Smooth muscle cell (in vitro differentiated cells): ENCODE measurements at regions not wholly inside any gene's neighbourhood (a gene's known extent, or its start where the extent isn't known, plus 50 kb on each side); places are given as distances from the start of the nearest gene placed in this dataset.

ENCODE experiments used
- DNase-seq: peaks from one replicate; lab custom pipeline; 2025; ENCODE audit not compliant: unreplicated experiment; lab: John Stamatoyannopoulos, UW
- H2AFZ ChIP-seq: fragments of 200-600 bp; sonication (generic); 2 replicates; pipeline ENCODE4 v1.6.0; 2016; ENCODE audit warnings: antibody characterized with exemption, low read depth, mild to moderate bottlenecking
- H3F3A ChIP-seq: fragments of 200-600 bp; sonication (generic); 2 replicates; pipeline ENCODE4 v1.6.0; 2017; ENCODE audit warnings: antibody characterized with exemption, low read depth
- H3K27ac ChIP-seq: fragments of 200-600 bp; sonication (generic); 2 replicates; pipeline ENCODE4 v1.5.1; 2016; ENCODE audit warnings: low read depth, mild to moderate bottlenecking
- H3K27me3 ChIP-seq: fragments of 200-600 bp; sonication (generic); 2 replicates; pipeline ENCODE4 v1.6.1; 2016; ENCODE audit warnings: low read depth, mild to moderate bottlenecking
- H3K36me3 ChIP-seq: fragments of 200-600 bp; sonication (generic); 2 replicates; pipeline ENCODE4 v1.5.1; 2016; ENCODE audit warnings: low read depth
- H3K4me1 ChIP-seq: fragments of 200-600 bp; sonication (generic); 2 replicates; pipeline ENCODE4 v1.5.1; 2016; ENCODE audit warnings: low read depth
- H3K4me2 ChIP-seq: fragments of 200-600 bp; sonication (generic); 2 replicates; pipeline ENCODE4 v1.6.0; 2016; ENCODE audit warnings: mild to moderate bottlenecking
- H3K4me3 ChIP-seq: fragments of 200-600 bp; sonication (generic); 2 replicates; pipeline ENCODE4 v1.5.1; 2016; ENCODE audit warnings: mild to moderate bottlenecking
- H3K79me2 ChIP-seq: fragments of 200-600 bp; sonication (generic); 2 replicates; pipeline ENCODE4 v1.6.0; 2016; ENCODE audit warnings: low read depth, mild to moderate bottlenecking
- H3K9ac ChIP-seq: fragments of 200-600 bp; sonication (generic); 2 replicates; pipeline ENCODE4 v1.6.0; 2016; ENCODE audit warnings: low read depth
- H3K9me3 ChIP-seq: fragments of 200-600 bp; sonication (generic); replicated peaks from 2 replicates; pipeline ENCODE4 v1.5.1; 2016; ENCODE audit warnings: low read depth
- H4K20me1 ChIP-seq: fragments of 200-600 bp; sonication (generic); 2 replicates; pipeline ENCODE4 v1.6.0; 2016; ENCODE audit warnings: low read depth
- CTCF ChIP-seq: fragments of 200-600 bp; sonication (generic); IDR thresholded peaks from 2 replicates; pipeline ENCODE4 v1.5.1; 2017; ENCODE audit warnings: borderline replicate concordance, mild to moderate bottlenecking, antibody characterized with exemption; ENCODE audit not compliant: insufficient read depth, poor library complexity, severe bottlenecking
- WGBS: methylation state at CpG from one replicate; pipeline ENCODE4 v1.1.7; 2016; ENCODE audit warnings: low lambda C conversion rate; 5-methylcytosine and 5-hydroxymethylcytosine counted together

- H2AFZ ChIP-seq = no peak overlapping the region
- no peaks in the 10 kb centered on the region for H3K36me3 ChIP-seq
- H3K9ac ChIP-seq = no peak overlapping the region
- H3K4me2 ChIP-seq = peak overlapping the region; percentile 43
- no peak overlapping the region for H3K4me3 ChIP-seq
- no peaks in the 10 kb centered on the region for H3K79me2 ChIP-seq
- H3K27ac ChIP-seq = no peak overlapping the region
- H3F3A ChIP-seq = no peaks in the 10 kb centered on the region
- no peaks in the 10 kb centered on the region for H4K20me1 ChIP-seq
- no peaks in the 10 kb centered on the region for H3K27me3 ChIP-seq
- no peaks in the 10 kb centered on the region for H3K9me3 ChIP-seq
- 24% methylated on average over 1 of the region's 1 CpG for WGBS
- no peak for DNase-seq
- no peak for TF ChIP-seq CTCF
- H3K4me1 ChIP-seq = peaks cover 6% of the 10 kb centered on the region
Observed at GRCh38 chr5:73355108-73355507, 93.5 kb downstream of the FOXD1 start.

GRCh38 chr5:73354406-73354805 is 94.2 kb downstream of the FOXD1 start:
- H3K27ac ChIP-seq = no peak overlapping the region
- no peaks in the 10 kb centered on the region for H3K79me2 ChIP-seq
- peak overlapping the region; percentile 43 for H3K4me2 ChIP-seq
- no peaks in the 10 kb centered on the region for H3K9me3 ChIP-seq
- no peak overlapping the region for H3K4me3 ChIP-seq
- H3K9ac ChIP-seq = no peak overlapping the region
- no peaks in the 10 kb centered on the region for H3F3A ChIP-seq
- H3K36me3 ChIP-seq = no peaks in the 10 kb centered on the region
- no peak for DNase-seq
- no peak overlapping the region for H2AFZ ChIP-seq
- no peaks in the 10 kb centered on the region for H4K20me1 ChIP-seq
- H3K27me3 ChIP-seq = no peaks in the 10 kb centered on the region
- 67% methylated on average over 2 of the region's 2 CpGs for WGBS
- H3K4me1 ChIP-seq = peaks cover 6% of the 10 kb centered on the region
- TF ChIP-seq CTCF = no peak

GRCh38 chr5:73352649-73353230 is 95.8 kb downstream of the FOXD1 start:
- no peaks in the 10 kb centered on the region for H3F3A ChIP-seq
- TF ChIP-seq CTCF = no peak

GRCh38 chr5:73352243-73352642 is 96.3 kb downstream of the FOXD1 start:
- DNase-seq = no peak
- no peak overlapping the region for H3K4me3 ChIP-seq
- no peak for TF ChIP-seq CTCF
- H3K79me2 ChIP-seq = no peaks in the 10 kb centered on the region
- H3K9ac ChIP-seq = no peak overlapping the region
- no peak overlapping the region for H3K27ac ChIP-seq
- no peaks in the 10 kb centered on the region for H3K36me3 ChIP-seq
- no peak overlapping the region for H2AFZ ChIP-seq
- no peaks in the 10 kb centered on the region for H4K20me1 ChIP-seq
- H3K4me1 ChIP-seq = peaks cover 6% of the 10 kb centered on the region
- H3K9me3 ChIP-seq = no peaks in the 10 kb centered on the region
- WGBS = 91% methylated on average over 1 of the region's 1 CpG
- no peaks in the 10 kb centered on the region for H3K27me3 ChIP-seq
- H3F3A ChIP-seq = no peaks in the 10 kb centered on the region
- H3K4me2 ChIP-seq = no peak overlapping the region

More at GRCh38 chr5:73352649-73353230, 95.8 kb downstream of the FOXD1 start:
- no peak overlapping the region for H2AFZ ChIP-seq
- no peaks in the 10 kb centered on the region for H3K9me3 ChIP-seq
- H3K79me2 ChIP-seq = no peaks in the 10 kb centered on the region
- no peaks in the 10 kb centered on the region for H3K27me3 ChIP-seq
- no peak overlapping the region for H3K27ac ChIP-seq
- H3K4me3 ChIP-seq = no peak overlapping the region
- DNase-seq = no peak
- no peaks in the 10 kb centered on the region for H4K20me1 ChIP-seq
- peaks cover 6% of the 10 kb centered on the region for H3K4me1 ChIP-seq
- H3K9ac ChIP-seq = no peak overlapping the region
- H3K4me2 ChIP-seq = no peak overlapping the region
- H3K36me3 ChIP-seq = no peaks in the 10 kb centered on the region
